ENCODE measurements at regions not wholly inside any gene's neighbourhood (a gene's known extent, or its start where the extent isn't known, plus 50 kb on each side); places are given as distances from the start of the nearest gene placed in this dataset.

DNA sequence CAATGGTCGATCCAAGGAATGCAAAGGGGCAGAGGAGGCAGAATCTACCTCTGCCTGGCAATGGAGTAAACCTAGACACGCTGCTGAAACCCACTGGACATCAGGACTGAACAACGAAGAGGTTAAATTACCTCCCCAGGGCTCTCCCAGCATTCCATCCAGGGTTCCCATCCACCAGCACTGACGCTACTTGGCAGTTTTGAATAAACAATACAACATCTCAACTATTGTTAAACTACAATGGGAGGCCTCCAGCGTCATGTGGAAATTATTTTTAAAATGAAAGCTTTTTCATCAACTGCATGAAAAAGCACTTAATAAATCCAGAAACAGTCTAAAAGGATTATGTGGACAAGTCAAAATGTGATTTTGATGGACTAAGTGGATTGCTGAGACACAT, 96.8 kb upstream of the NHSL1 start:
- TF ChIP-seq, protein P1, sequence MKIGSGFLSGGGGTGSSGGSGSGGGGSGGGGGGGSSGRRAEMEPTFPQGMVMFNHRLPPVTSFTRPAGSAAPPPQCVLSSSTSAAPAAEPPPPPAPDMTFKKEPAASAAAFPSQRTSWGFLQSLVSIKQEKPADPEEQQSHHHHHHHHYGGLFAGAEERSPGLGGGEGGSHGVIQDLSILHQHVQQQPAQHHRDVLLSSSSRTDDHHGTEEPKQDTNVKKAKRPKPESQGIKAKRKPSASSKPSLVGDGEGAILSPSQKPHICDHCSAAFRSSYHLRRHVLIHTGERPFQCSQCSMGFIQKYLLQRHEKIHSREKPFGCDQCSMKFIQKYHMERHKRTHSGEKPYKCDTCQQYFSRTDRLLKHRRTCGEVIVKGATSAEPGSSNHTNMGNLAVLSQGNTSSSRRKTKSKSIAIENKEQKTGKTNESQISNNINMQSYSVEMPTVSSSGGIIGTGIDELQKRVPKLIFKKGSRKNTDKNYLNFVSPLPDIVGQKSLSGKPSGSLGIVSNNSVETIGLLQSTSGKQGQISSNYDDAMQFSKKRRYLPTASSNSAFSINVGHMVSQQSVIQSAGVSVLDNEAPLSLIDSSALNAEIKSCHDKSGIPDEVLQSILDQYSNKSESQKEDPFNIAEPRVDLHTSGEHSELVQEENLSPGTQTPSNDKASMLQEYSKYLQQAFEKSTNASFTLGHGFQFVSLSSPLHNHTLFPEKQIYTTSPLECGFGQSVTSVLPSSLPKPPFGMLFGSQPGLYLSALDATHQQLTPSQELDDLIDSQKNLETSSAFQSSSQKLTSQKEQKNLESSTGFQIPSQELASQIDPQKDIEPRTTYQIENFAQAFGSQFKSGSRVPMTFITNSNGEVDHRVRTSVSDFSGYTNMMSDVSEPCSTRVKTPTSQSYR (CRISPR knock-in tag; IDR thresholded peaks at IDR 0.05), result no peak
- DNase-seq (ENCODE audit: low spot score), result no peak
- Mint-ChIP-seq H3K9me3 (no peaks in the 10 kb centered on the region), H3K27ac (no peak overlapping the region), H3K4me3 (no peak overlapping the region), H3K36me3 (no peaks in the 10 kb centered on the region), H3K27me3 (ENCODE audit: low read depth) (no peaks in the 10 kb centered on the region), H3K4me1 (peaks cover 61% of the 10 kb centered on the region)
- ChIA-PET POLR2A (no interaction called here), CTCF (no interaction called here)
- ATAC-seq, result no peak

DNA sequence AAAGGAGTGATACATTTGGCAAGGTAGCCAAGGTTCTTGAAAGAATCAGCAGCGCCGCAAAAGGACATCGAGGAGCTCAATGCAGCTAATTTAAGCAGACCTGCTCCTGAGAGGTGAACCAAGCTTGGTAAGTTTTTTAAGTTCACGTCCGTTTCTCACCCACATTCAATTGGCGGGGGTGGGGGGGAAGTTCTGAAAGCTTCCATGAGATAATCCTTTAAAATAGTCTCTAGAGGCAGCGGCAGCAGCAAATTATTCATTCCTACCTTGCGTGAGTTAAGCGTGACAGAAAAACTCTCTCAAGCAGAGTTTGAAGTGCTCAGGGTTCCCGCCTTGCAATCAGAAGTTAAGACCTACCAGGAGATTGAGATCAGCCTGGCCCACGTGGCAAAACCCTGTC, 97.3 kb upstream of the NHSL1 start:
- no peaks in the 10 kb centered on the region for H3K27me3 Mint-ChIP-seq (ENCODE audit: low read depth)
- H3K27ac Mint-ChIP-seq, result peak overlapping the region; percentile 49; the same call in 1 of the 2 replicates
- H3K4me3 Mint-ChIP-seq, result no peak overlapping the region
- no peaks in the 10 kb centered on the region for H3K9me3 Mint-ChIP-seq
- peaks cover 62% of the 10 kb centered on the region for H3K4me1 Mint-ChIP-seq
- TF ChIP-seq, protein P2, sequence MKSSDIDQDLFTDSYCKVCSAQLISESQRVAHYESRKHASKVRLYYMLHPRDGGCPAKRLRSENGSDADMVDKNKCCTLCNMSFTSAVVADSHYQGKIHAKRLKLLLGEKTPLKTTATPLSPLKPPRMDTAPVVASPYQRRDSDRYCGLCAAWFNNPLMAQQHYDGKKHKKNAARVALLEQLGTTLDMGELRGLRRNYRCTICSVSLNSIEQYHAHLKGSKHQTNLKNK (CRISPR knock-in tag; IDR thresholded peaks at IDR 0.05), result no peak
- TF ChIP-seq CBFB (CRISPR knock-in tag; IDR thresholded peaks at IDR 0.05; ENCODE audit: low read depth) (no peak), FOXK1 (CRISPR knock-in tag; IDR thresholded peaks at IDR 0.05) (no peak), ZNF232 (CRISPR knock-in tag; IDR thresholded peaks at IDR 0.05) (no peak), GABPB1 (CRISPR knock-in tag; IDR thresholded peaks at IDR 0.05) (no peak), ZNF671 (CRISPR knock-in tag; IDR thresholded peaks at IDR 0.05) (no peak), ZNF423 (CRISPR knock-in tag; IDR thresholded peaks at IDR 0.05) (no peak), GTF2I (CRISPR knock-in tag; conservative IDR thresholded peaks at IDR 0.05) (no peak), CREM (CRISPR knock-in tag; IDR thresholded peaks at IDR 0.05) (no peak), JAZF1 (CRISPR knock-in tag; IDR thresholded peaks at IDR 0.05) (no peak)
- TF ChIP-seq, protein P3, sequence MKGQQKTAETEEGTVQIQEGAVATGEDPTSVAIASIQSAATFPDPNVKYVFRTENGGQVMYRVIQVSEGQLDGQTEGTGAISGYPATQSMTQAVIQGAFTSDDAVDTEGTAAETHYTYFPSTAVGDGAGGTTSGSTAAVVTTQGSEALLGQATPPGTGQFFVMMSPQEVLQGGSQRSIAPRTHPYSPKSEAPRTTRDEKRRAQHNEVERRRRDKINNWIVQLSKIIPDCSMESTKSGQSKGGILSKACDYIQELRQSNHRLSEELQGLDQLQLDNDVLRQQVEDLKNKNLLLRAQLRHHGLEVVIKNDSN (CRISPR knock-in tag; IDR thresholded peaks at IDR 0.05), result no peak
- TF ChIP-seq, protein P4, sequence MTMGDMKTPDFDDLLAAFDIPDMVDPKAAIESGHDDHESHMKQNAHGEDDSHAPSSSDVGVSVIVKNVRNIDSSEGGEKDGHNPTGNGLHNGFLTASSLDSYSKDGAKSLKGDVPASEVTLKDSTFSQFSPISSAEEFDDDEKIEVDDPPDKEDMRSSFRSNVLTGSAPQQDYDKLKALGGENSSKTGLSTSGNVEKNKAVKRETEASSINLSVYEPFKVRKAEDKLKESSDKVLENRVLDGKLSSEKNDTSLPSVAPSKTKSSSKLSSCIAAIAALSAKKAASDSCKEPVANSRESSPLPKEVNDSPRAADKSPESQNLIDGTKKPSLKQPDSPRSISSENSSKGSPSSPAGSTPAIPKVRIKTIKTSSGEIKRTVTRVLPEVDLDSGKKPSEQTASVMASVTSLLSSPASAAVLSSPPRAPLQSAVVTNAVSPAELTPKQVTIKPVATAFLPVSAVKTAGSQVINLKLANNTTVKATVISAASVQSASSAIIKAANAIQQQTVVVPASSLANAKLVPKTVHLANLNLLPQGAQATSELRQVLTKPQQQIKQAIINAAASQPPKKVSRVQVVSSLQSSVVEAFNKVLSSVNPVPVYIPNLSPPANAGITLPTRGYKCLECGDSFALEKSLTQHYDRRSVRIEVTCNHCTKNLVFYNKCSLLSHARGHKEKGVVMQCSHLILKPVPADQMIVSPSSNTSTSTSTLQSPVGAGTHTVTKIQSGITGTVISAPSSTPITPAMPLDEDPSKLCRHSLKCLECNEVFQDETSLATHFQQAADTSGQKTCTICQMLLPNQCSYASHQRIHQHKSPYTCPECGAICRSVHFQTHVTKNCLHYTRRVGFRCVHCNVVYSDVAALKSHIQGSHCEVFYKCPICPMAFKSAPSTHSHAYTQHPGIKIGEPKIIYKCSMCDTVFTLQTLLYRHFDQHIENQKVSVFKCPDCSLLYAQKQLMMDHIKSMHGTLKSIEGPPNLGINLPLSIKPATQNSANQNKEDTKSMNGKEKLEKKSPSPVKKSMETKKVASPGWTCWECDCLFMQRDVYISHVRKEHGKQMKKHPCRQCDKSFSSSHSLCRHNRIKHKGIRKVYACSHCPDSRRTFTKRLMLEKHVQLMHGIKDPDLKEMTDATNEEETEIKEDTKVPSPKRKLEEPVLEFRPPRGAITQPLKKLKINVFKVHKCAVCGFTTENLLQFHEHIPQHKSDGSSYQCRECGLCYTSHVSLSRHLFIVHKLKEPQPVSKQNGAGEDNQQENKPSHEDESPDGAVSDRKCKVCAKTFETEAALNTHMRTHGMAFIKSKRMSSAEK (CRISPR knock-in tag; IDR thresholded peaks at IDR 0.05; ENCODE audit: borderline replicate concordance), result no peak
- TF ChIP-seq, protein P5, sequence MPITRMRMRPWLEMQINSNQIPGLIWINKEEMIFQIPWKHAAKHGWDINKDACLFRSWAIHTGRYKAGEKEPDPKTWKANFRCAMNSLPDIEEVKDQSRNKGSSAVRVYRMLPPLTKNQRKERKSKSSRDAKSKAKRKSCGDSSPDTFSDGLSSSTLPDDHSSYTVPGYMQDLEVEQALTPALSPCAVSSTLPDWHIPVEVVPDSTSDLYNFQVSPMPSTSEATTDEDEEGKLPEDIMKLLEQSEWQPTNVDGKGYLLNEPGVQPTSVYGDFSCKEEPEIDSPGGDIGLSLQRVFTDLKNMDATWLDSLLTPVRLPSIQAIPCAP (CRISPR knock-in tag; IDR thresholded peaks at IDR 0.05), result no peak
- TF ChIP-seq, protein P6, sequence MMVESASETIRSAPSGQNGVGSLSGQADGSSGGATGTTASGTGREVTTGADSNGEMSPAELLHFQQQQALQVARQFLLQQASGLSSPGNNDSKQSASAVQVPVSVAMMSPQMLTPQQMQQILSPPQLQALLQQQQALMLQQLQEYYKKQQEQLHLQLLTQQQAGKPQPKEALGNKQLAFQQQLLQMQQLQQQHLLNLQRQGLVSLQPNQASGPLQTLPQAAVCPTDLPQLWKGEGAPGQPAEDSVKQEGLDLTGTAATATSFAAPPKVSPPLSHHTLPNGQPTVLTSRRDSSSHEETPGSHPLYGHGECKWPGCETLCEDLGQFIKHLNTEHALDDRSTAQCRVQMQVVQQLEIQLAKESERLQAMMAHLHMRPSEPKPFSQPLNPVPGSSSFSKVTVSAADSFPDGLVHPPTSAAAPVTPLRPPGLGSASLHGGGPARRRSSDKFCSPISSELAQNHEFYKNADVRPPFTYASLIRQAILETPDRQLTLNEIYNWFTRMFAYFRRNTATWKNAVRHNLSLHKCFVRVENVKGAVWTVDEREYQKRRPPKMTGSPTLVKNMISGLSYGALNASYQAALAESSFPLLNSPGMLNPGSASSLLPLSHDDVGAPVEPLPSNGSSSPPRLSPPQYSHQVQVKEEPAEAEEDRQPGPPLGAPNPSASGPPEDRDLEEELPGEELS (CRISPR knock-in tag; IDR thresholded peaks at IDR 0.05), result no peak
- TF ChIP-seq, protein P7, sequence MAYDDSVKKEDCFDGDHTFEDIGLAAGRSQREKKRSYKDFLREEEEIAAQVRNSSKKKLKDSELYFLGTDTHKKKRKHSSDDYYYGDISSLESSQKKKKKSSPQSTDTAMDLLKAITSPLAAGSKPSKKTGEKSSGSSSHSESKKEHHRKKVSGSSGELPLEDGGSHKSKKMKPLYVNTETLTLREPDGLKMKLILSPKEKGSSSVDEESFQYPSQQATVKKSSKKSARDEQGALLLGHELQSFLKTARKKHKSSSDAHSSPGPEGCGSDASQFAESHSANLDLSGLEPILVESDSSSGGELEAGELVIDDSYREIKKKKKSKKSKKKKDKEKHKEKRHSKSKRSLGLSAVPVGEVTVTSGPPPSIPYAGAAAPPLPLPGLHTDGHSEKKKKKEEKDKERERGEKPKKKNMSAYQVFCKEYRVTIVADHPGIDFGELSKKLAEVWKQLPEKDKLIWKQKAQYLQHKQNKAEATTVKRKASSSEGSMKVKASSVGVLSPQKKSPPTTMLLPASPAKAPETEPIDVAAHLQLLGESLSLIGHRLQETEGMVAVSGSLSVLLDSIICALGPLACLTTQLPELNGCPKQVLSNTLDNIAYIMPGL (CRISPR knock-in tag; IDR thresholded peaks at IDR 0.05), result no peak
- TF ChIP-seq, protein P8, sequence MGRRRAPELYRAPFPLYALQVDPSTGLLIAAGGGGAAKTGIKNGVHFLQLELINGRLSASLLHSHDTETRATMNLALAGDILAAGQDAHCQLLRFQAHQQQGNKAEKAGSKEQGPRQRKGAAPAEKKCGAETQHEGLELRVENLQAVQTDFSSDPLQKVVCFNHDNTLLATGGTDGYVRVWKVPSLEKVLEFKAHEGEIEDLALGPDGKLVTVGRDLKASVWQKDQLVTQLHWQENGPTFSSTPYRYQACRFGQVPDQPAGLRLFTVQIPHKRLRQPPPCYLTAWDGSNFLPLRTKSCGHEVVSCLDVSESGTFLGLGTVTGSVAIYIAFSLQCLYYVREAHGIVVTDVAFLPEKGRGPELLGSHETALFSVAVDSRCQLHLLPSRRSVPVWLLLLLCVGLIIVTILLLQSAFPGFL (CRISPR knock-in tag; IDR thresholded peaks at IDR 0.05; ENCODE audit: borderline replicate concordance), result no peak
- ChIA-PET CTCF (no interaction called here), POLR2A (no interaction called here)
- ATAC-seq, result no peak
- H3K36me3 Mint-ChIP-seq, result no peaks in the 10 kb centered on the region
- DNase-seq (ENCODE audit: low spot score), result no peak

Data from WTC11 (cell line).